K562 (cell line): ENCODE measurements at regions not wholly inside any gene's neighbourhood (a gene's known extent, or its start where the extent isn't known, plus 50 kb on each side); places are given as distances from the start of the nearest gene placed in this dataset.

Experiments used
- ATAC-seq: fragments of 200-7000 bp; cut with Tn5 transposase; 3 replicates; pipeline ENCODE4 v1.9.1; 2020; ENCODE audit warnings: moderate library complexity
- BruUV-seq: library from RNA; stranded (reverse); fragments of 400-500 nt; replicated peaks from 2 replicates; lab custom pipeline; 2021; lab: Mats Ljungman, UMichigan
- CTCF ChIA-PET: fragments of 300-600 bp; formaldehyde crosslinking; extraction: SDS; loops from one replicate; lab custom pipeline; 2021; ENCODE audit warnings: low intra/inter-chr PET ratio; lab: Yijun Ruan, JAX
- POLR2A ChIA-PET: fragments of 300-600, 350-650 bp; sonication (Branson Sonifier 250); formaldehyde crosslinking; extraction: SDS; loops from one replicate; lab custom pipeline; 2021; ENCODE audit warnings: antibody characterized with exemption, inconsistent platforms; lab: Yijun Ruan, JAX
- DNase-seq, 4 experiments: peaks; one replicate each; pipeline versions ENCODE4 v3.0.0 to v3.0.0-alpha.2; 2011 to 2018; ENCODE audit warnings: low spot score in 3 of 4, mixed read lengths in 3 of 4; ENCODE audit errors: extremely low read depth in 1 of 4
- FAIRE-seq: peaks from 2 replicates; lab custom pipeline; 2011; peaks lifted over from hg19 to GRCh38; lab: Jason Lieb, UNC
- H2AFZ ChIP-seq: 2 replicates; pipeline ENCODE4 v1.6.0; 2011; ENCODE audit warnings: low read depth, low read length, control low read depth, inconsistent platforms
- H3K27ac ChIP-seq: fragments of 200-600 bp; 3 replicates; pipeline ENCODE4 v1.8.0; 2011; ENCODE audit warnings: low read depth, mild to moderate bottlenecking, control low read depth, inconsistent platforms, low read length, moderate library complexity, mixed read lengths; ENCODE audit errors: extremely low read depth
- H3K27me3 ChIP-seq, 2 experiments: fragments of 300-600 bp in 1 of 2; 2 replicates in 1 of 2; 3 replicates in 1 of 2; pipeline versions ENCODE4 v1.6.0 to v1.8.0; 2011; ENCODE audit warnings: inconsistent platforms in 2 of 2, low read length in 2 of 2, mild to moderate bottlenecking in 1 of 2, mixed read lengths in 1 of 2, moderate library complexity in 1 of 2; ENCODE audit not compliant: control insufficient read depth in 2 of 2, insufficient read depth in 2 of 2
- H3K36me3 ChIP-seq: fragments of 300-600 bp; 3 replicates; pipeline ENCODE4 v1.8.0; 2011; ENCODE audit warnings: mild to moderate bottlenecking, low read length, inconsistent platforms; ENCODE audit not compliant: control insufficient read depth, insufficient read depth
- H3K4me1 ChIP-seq, 2 experiments: fragments of 200-600 bp in 1 of 2; replicated peaks in 1 of 2; 2 replicates in 1 of 2; 3 replicates in 1 of 2; pipeline versions ENCODE4 v1.5.1 to v1.8.0; 2011; ENCODE audit warnings: inconsistent platforms in 2 of 2, low read length in 2 of 2, mild to moderate bottlenecking in 1 of 2, mixed read lengths in 1 of 2, moderate library complexity in 1 of 2; ENCODE audit not compliant: control insufficient read depth in 2 of 2, insufficient read depth in 2 of 2
- H3K4me2 ChIP-seq: 2 replicates; pipeline ENCODE4 v1.6.1; 2011; ENCODE audit warnings: low read length, control low read depth, inconsistent platforms, mixed read lengths; ENCODE audit not compliant: insufficient read depth
- H3K4me3 ChIP-seq: fragments of 200-600 bp; sonication (generic), shearing (Covaris generic); 2 replicates; pipeline ENCODE4 v1.5.1; 2016; ENCODE audit warnings: control low read depth, inconsistent platforms
- H3K79me2 ChIP-seq: fragments of 200-600 bp; 3 replicates; pipeline ENCODE4 v1.8.0; 2011; ENCODE audit warnings: low read length, inconsistent platforms; ENCODE audit not compliant: control insufficient read depth, insufficient read depth
- H3K9ac ChIP-seq, 2 experiments: 2 replicates each; pipeline versions ENCODE4 v1.6.0 to v1.6.1; 2011; ENCODE audit warnings: low read depth in 2 of 2, low read length in 2 of 2, control low read depth in 1 of 2, inconsistent platforms in 1 of 2, mild to moderate bottlenecking in 1 of 2, mixed read lengths in 1 of 2; ENCODE audit not compliant: insufficient read depth in 1 of 2
- H3K9me1 ChIP-seq: one replicate; pipeline ENCODE4 v1.6.0; 2011; ENCODE audit warnings: inconsistent platforms, mild to moderate bottlenecking, low read length, moderate library complexity; ENCODE audit not compliant: control insufficient read depth, insufficient read depth
- H3K9me3 ChIP-seq: replicated peaks from 2 replicates; pipeline ENCODE4 v1.5.1; 2011; ENCODE audit warnings: low read depth, low read length, inconsistent platforms; ENCODE audit not compliant: control insufficient read depth, insufficient read depth
- H4K20me1 ChIP-seq: replicated peaks from 2 replicates; pipeline ENCODE4 v1.6.1; 2011; ENCODE audit warnings: low read length, inconsistent platforms, mixed read lengths; ENCODE audit not compliant: control insufficient read depth, insufficient read depth
- KLF13 ChIP-seq: fragments of 450-650 bp; IDR thresholded peaks from 2 replicates; pipeline ENCODE4 v1.6.1; 2016; ENCODE audit warnings: missing genetic modification characterization, low read depth, mild to moderate bottlenecking, missing compliant biosample characterization, moderate library complexity, borderline replicate concordance
- LEF1 ChIP-seq: fragments of 450-650 bp; IDR thresholded peaks from 2 replicates; pipeline ENCODE4 v1.6.1; 2016; ENCODE audit warnings: mild to moderate bottlenecking
- MEF2D ChIP-seq: conservative IDR thresholded peaks from 2 replicates; pipeline ENCODE4 v1.6.1; 2016; ENCODE audit warnings: low read depth, missing genetic modification characterization, missing compliant biosample characterization
- TEAD2 ChIP-seq: fragments of 450-650 bp; IDR thresholded peaks from 2 replicates; pipeline ENCODE4 v1.6.1; 2016; ENCODE audit warnings: missing genetic modification characterization, control low read depth, missing compliant biosample characterization
- ZNF766 ChIP-seq: fragments of 200-800 bp; sonication (Bioruptor generic); conservative IDR thresholded peaks from 2 replicates; pipeline ENCODE4 v1.6.1; 2016; ENCODE audit warnings: missing genetic modification characterization, missing compliant biosample characterization
- WGBS: fragments of 100-300 bp; shearing (Covaris generic); methylation state at CpG from one replicate; pipeline ENCODE4 v1.1.6; 2016; ENCODE audit warnings: low coverage, mixed read lengths; ENCODE audit not compliant: insufficient coverage; ENCODE audit errors: missing lambda C conversion rate; 5-methylcytosine and 5-hydroxymethylcytosine counted together
- in situ Hi-C: fragments of 300-500 bp; cut with MboI; formaldehyde crosslinking; loops from 4 replicates; pipeline ENCODE4 v1.15.0; 2018; ENCODE audit warnings: inconsistent platforms, mixed read lengths
- intact Hi-C: fragments of 100-400 bp; cut with micrococcal nuclease; formaldehyde crosslinking; loops from 2 replicates; pipeline ENCODE4 v1.14.2; 2022
- TF ChIP-seq, protein P1 (sequence below): fragments of 450-650 bp; IDR thresholded peaks from 2 replicates; pipeline ENCODE4 v1.6.1; 2016; ENCODE audit warnings: low read depth, mild to moderate bottlenecking, moderate library complexity

DNA sequence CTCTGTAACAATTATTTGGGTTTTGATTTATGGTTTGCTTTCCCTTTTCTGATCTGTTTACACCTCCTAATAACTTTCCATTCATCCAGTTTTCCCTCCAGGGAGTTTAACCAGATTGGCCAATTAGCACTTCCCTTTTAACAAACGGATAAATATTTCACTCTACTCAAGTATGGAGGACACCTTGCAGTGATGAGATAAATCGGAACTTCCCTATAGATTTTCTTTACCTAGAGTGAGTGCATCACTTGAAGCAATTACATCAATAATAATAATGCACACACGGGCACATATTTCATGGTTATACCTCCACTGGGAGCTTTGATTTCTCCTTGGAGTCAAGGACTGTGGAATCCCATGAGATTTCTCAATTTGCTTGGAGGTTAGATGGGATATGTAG is 239.1 kb upstream of the CFAP20DC start:
- DNase-seq (no peak), FAIRE-seq (no peak), ATAC-seq (no peak)
- ChIA-PET CTCF (no interaction called here), POLR2A (no interaction called here)
- Histone ChIP-seq H3K9ac (no peak overlapping the region), H3K4me3 (no peak overlapping the region), H3K27ac (no peak overlapping the region), H2AFZ (no peak overlapping the region), H3K9me3 (no peaks in the 10 kb centered on the region), H3K79me2 (no peaks in the 10 kb centered on the region), H3K27me3 (no peaks in the 10 kb centered on the region), H3K4me1 (no peaks in the 10 kb centered on the region), H3K9me1 (no peaks in the 10 kb centered on the region), H3K4me2 (no peak overlapping the region), H3K36me3 (no peaks in the 10 kb centered on the region), H4K20me1 (no peaks in the 10 kb centered on the region)
- 0% methylated on average over 3 of the region's 3 CpGs for WGBS
- in situ Hi-C loops, result no loop called here
- TF ChIP-seq TEAD2, result no peak
- intact Hi-C loops, result no loop called here
- no TSS peak for BruUV-seq

DNA sequence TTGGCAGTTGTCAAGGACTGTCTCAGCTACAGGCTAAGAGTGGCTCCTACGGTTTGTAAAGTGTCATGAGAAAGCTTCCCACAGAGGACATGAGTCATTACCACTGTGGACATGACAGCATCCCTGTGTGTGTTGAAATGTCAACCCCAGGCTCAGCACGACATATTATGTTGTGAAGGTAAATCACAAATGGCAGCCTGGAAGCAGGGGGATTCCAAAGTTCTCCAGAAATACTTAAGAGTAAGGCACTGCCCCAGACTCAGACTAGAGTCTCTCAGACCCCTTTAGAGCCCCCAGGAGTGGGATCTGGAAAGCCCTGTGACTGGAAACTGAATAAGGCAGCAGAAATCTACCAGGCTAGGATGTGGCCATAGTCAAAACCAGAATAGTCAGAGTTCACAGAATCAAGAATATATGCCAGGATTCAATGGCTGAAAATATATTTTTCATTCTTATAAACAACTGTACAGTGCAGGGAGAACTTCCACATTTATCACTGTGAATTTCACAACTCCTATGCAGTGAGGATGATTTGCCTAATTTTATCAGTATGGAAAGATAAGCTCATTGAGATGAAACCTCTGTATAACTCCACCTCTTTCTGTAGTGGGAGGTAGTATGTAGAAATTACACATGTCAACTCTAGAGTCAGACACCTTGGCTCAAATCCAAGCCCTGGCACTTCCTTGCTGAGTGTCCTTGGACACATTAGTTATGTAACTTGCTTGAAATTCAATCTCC is 237.1 kb upstream of the CFAP20DC start:
- no peaks in the 10 kb centered on the region for H3K36me3 ChIP-seq
- H2AFZ ChIP-seq, result no peak overlapping the region
- intact Hi-C loops, result no loop called here
- 0% methylated on average over 2 of the region's 2 CpGs for WGBS
- in situ Hi-C loops, result no loop called here
- no peaks in the 10 kb centered on the region for H3K4me1 ChIP-seq
- TF ChIP-seq MEF2D (tag) (no peak), KLF13 (tag) (no peak), LEF1 (no peak), ZNF766 (CRISPR knock-in tag) (peak; percentile 77)
- TF ChIP-seq, protein P1, sequence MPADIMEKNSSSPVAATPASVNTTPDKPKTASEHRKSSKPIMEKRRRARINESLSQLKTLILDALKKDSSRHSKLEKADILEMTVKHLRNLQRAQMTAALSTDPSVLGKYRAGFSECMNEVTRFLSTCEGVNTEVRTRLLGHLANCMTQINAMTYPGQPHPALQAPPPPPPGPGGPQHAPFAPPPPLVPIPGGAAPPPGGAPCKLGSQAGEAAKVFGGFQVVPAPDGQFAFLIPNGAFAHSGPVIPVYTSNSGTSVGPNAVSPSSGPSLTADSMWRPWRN, result no peak
- TF ChIP-seq, all 486 proteins: peak for 1
- H3K27ac ChIP-seq, result no peak overlapping the region
- no peaks in the 10 kb centered on the region for H3K79me2 ChIP-seq
- ATAC-seq (no peak), FAIRE-seq (no peak), DNase-seq (no peak)
- no peak overlapping the region for H3K9ac ChIP-seq
- no TSS peak for BruUV-seq
- H3K27me3 ChIP-seq, result peaks cover 0 to 5% of the 10 kb centered on the region in 2 experiments; a peak in 2 of 5 replicates
- POLR2A ChIA-PET, result no interaction called here
- no peaks in the 10 kb centered on the region for H3K9me3 ChIP-seq
- no peaks in the 10 kb centered on the region for H3K9me1 ChIP-seq
- no peak overlapping the region for H3K4me3 ChIP-seq
- H3K4me2 ChIP-seq, result no peak overlapping the region
- CTCF ChIA-PET, result no interaction called here
- no peaks in the 10 kb centered on the region for H4K20me1 ChIP-seq
